Uterus (tissue), 3 donors: ENCODE measurements at regions not wholly inside any gene's neighbourhood (a gene's known extent, or its start where the extent isn't known, plus 50 kb on each side); places are given as distances from the start of the nearest gene placed in this dataset.

Experiments used
- DNase-seq, 2 donors: peaks; one replicate each; pipeline ENCODE4 v3.0.0-alpha.2; 2019 to 2020
- H3K27ac ChIP-seq, 2 donors: fragments of 200-600 bp; sonication (generic); 1 replicate in 1 of 2; 2 replicates in 1 of 2; pipeline ENCODE4 v1.5.1; 2016 to 2018
- H3K27me3 ChIP-seq, 2 donors: fragments of 200-600 bp; sonication (generic); one replicate each; pipeline ENCODE4 v1.5.1; 2018 to 2019; ENCODE audit warnings: control low read depth in 1 of 2
- H3K36me3 ChIP-seq, 2 donors: fragments of 200-600 bp; sonication (generic); one replicate each; pipeline ENCODE4 v1.5.1; 2019; ENCODE audit warnings: control low read depth in 1 of 2
- H3K4me1 ChIP-seq, 2 donors: fragments of 200-600 bp; sonication (generic); one replicate each; pipeline ENCODE4 v1.5.1; 2018 to 2019; ENCODE audit warnings: control low read depth in 1 of 2
- H3K4me3 ChIP-seq, 2 donors: fragments of 200-600 bp; sonication (generic); 1 replicate in 1 of 2; 2 replicates in 1 of 2; pipeline ENCODE4 v1.5.1; 2018 to 2019; ENCODE audit warnings: mild to moderate bottlenecking in 1 of 2
- H3K9me3 ChIP-seq, 2 donors: fragments of 200-600 bp; sonication (generic); one replicate each; pipeline ENCODE4 v1.5.1; 2019; ENCODE audit warnings: control low read depth in 1 of 2
- CTCF ChIP-seq, 4 experiments: fragments of 200-600 bp in 2 of 4; fragments of 450-650 bp in 2 of 4; sonication (generic) in 2 of 4; IDR thresholded peaks; one replicate each; pipeline ENCODE4 v1.5.1; 2016 to 2019; ENCODE audit warnings: antibody characterized with exemption in 4 of 4, mild to moderate bottlenecking in 2 of 4, moderate library complexity in 1 of 4
- POLR2A ChIP-seq, 2 donors: fragments of 450-650 bp; IDR thresholded peaks; one replicate each; pipeline ENCODE4 v1.6.1; 2016; ENCODE audit warnings: antibody characterized with exemption in 2 of 2, mild to moderate bottlenecking in 1 of 2, moderate library complexity in 1 of 2
- intact Hi-C: fragments of 100-400 bp; cut with DNase I; formaldehyde crosslinking; loops from one replicate; pipeline ENCODE4 v1.15.1; 2023; ENCODE audit warnings: low total_unique reads
- donor health status: DM: yes; HTN: yes; CAD: no.

- no peaks in the 10 kb centered on the region for H3K27me3 ChIP-seq
- TF ChIP-seq CTCF (IDR thresholded peaks at IDR 0.05) (no peak), POLR2A (IDR thresholded peaks at IDR 0.05) (no peak)
- H3K4me3 ChIP-seq, result no peak overlapping the region
- no peaks in the 10 kb centered on the region for H3K36me3 ChIP-seq
- DNase-seq, result no peak
- no peak overlapping the region for H3K27ac ChIP-seq
- intact Hi-C loops, result no loop called here
- H3K4me1 ChIP-seq, result no peaks in the 10 kb centered on the region
- H3K9me3 ChIP-seq, result no peaks in the 10 kb centered on the region
Observed at GRCh38 chr2:136539355-136539754, 226.0 kb upstream of the THSD7B start.

DNA sequence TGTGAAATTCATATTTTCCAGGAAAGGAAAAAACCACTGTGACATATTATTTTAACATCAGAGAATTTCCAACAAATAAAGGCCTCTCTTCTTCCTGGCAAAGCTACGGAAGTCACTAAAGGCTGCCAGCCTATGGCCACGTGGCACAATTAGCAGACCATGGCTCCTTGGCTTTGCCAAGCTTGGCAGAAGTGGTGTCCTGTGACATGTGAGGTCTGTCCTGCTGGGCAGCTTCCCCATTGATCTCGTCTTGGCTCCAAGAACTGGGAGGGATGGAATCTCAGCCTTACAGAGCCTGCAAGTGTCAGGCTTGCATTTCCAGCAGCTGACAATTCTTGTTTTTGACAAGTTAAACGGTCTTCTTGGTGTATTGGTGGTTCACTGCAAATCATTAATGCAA is 226.9 kb upstream of the THSD7B start:
- Histone ChIP-seq H3K4me1 (no peaks in the 10 kb centered on the region), H3K27me3 (no peaks in the 10 kb centered on the region), H3K9me3 (no peaks in the 10 kb centered on the region), H3K36me3 (no peaks in the 10 kb centered on the region), H3K27ac (no peak overlapping the region), H3K4me3 (no peak overlapping the region)
- DNase-seq, result no peak
- intact Hi-C loops, result no loop called here
- TF ChIP-seq CTCF (IDR thresholded peaks at IDR 0.05), result no peak
- TF ChIP-seq POLR2A (IDR thresholded peaks at IDR 0.05), result no peak

- H3K9me3 ChIP-seq, result no peaks in the 10 kb centered on the region
- no peaks in the 10 kb centered on the region for H3K36me3 ChIP-seq
- TF ChIP-seq CTCF (IDR thresholded peaks at IDR 0.05) (no peak), POLR2A (IDR thresholded peaks at IDR 0.05) (no peak)
- H3K27ac ChIP-seq, result no peak overlapping the region
- intact Hi-C loops, result no loop called here
- DNase-seq, result no peak
- no peak overlapping the region for H3K4me3 ChIP-seq
- H3K4me1 ChIP-seq, result no peaks in the 10 kb centered on the region
- no peaks in the 10 kb centered on the region for H3K27me3 ChIP-seq
Observed at GRCh38 chr2:136534811-136535210, 230.5 kb upstream of the THSD7B start.

DNA sequence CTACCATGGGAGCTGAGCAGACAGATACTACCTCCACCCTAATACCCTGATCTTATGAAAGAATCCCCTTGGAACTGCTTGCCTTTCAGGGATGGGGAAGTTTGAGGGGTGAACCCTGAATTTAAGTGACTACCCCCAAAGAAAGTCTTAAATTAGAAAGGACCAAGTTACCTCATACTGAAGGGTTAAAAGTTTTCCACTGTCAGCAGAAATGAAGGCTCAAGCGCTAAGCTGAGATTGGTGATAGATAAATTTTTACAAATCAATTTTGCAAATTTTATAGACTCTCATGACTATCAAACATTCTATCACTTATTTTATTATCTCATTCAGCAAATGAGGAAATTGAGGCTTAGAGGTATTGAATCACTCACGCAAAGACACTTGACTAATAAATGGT is 233.2 kb upstream of the THSD7B start:
- H3K27ac ChIP-seq, result no peak overlapping the region
- no peaks in the 10 kb centered on the region for H3K9me3 ChIP-seq
- intact Hi-C loops, result no loop called here
- no peaks in the 10 kb centered on the region for H3K4me1 ChIP-seq
- no peaks in the 10 kb centered on the region for H3K36me3 ChIP-seq
- no peaks in the 10 kb centered on the region for H3K27me3 ChIP-seq
- H3K4me3 ChIP-seq, result no peak overlapping the region
- no peak for TF ChIP-seq CTCF (IDR thresholded peaks at IDR 0.05)
- no peak for TF ChIP-seq POLR2A (IDR thresholded peaks at IDR 0.05)
- no peak for DNase-seq

DNA sequence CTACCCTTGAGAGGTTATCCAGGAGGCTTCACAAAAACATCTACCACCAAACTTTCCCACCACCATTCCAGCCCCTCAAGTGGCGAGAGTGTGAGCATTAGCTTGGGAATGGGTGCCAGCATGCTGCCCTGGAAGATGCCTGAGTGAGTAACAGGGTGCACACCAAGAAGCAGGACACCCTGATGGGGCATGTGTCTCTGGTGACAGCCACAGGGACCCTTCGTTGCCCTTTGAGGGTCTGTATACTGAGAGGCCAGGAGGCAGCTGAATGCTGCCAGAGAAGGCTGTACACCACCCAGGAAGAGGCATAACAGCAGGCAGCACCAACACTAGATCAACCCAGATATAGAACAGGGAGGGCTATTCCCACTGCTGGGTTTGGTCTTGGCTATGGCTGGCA is 233.6 kb upstream of the THSD7B start:
- Histone ChIP-seq H3K27ac (no peak overlapping the region), H3K9me3 (no peaks in the 10 kb centered on the region), H3K27me3 (no peaks in the 10 kb centered on the region), H3K4me1 (no peaks in the 10 kb centered on the region), H3K4me3 (no peak overlapping the region), H3K36me3 (no peaks in the 10 kb centered on the region)
- intact Hi-C loops, result no loop called here
- TF ChIP-seq POLR2A (IDR thresholded peaks at IDR 0.05) (no peak), CTCF (IDR thresholded peaks at IDR 0.05) (no peak)
- no peak for DNase-seq
